GM13977 (cell line): ENCODE measurements at regions not wholly inside any gene's neighbourhood (a gene's known extent, or its start where the extent isn't known, plus 50 kb on each side); places are given as distances from the start of the nearest gene placed in this dataset.

Source experiments
- DNase-seq: peaks from one replicate; pipeline ENCODE4 v3.0.0; 2012; ENCODE audit warnings: low spot score
- in situ Hi-C: fragments of 300-500 bp; cut with MboI; formaldehyde crosslinking; loops from one replicate; pipeline ENCODE4 v1.12.0; 2022; ENCODE audit warnings: low sequenced_read_pairs, low pct_unique_long_range_greater_than_20kb, mixed read lengths, inconsistent platforms; ENCODE audit not compliant: unreplicated experiment
- TF ChIP-seq, protein P1 (sequence below): IDR thresholded peaks from 2 replicates; pipeline ENCODE4 v1.5.1; 2012; ENCODE audit warnings: mild to moderate bottlenecking, control low read depth; ENCODE audit not compliant: insufficient read depth; ENCODE audit errors: extremely low read depth, missing control alignments

GRCh38 chr5:135244620-135245021 is 154.4 kb downstream of the MACROH2A1 start:
- TF ChIP-seq, protein P1, sequence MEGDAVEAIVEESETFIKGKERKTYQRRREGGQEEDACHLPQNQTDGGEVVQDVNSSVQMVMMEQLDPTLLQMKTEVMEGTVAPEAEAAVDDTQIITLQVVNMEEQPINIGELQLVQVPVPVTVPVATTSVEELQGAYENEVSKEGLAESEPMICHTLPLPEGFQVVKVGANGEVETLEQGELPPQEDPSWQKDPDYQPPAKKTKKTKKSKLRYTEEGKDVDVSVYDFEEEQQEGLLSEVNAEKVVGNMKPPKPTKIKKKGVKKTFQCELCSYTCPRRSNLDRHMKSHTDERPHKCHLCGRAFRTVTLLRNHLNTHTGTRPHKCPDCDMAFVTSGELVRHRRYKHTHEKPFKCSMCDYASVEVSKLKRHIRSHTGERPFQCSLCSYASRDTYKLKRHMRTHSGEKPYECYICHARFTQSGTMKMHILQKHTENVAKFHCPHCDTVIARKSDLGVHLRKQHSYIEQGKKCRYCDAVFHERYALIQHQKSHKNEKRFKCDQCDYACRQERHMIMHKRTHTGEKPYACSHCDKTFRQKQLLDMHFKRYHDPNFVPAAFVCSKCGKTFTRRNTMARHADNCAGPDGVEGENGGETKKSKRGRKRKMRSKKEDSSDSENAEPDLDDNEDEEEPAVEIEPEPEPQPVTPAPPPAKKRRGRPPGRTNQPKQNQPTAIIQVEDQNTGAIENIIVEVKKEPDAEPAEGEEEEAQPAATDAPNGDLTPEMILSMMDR: no peak

GRCh38 chr5:135243556-135244285 is 155.3 kb downstream of the MACROH2A1 start:
- TF ChIP-seq, protein P1: no peak
- no peak for DNase-seq
- in situ Hi-C loops: no loop called here

More at GRCh38 chr5:135244620-135245021, 154.4 kb downstream of the MACROH2A1 start:
- in situ Hi-C loops: no loop called here
- DNase-seq: no peak

DNA sequence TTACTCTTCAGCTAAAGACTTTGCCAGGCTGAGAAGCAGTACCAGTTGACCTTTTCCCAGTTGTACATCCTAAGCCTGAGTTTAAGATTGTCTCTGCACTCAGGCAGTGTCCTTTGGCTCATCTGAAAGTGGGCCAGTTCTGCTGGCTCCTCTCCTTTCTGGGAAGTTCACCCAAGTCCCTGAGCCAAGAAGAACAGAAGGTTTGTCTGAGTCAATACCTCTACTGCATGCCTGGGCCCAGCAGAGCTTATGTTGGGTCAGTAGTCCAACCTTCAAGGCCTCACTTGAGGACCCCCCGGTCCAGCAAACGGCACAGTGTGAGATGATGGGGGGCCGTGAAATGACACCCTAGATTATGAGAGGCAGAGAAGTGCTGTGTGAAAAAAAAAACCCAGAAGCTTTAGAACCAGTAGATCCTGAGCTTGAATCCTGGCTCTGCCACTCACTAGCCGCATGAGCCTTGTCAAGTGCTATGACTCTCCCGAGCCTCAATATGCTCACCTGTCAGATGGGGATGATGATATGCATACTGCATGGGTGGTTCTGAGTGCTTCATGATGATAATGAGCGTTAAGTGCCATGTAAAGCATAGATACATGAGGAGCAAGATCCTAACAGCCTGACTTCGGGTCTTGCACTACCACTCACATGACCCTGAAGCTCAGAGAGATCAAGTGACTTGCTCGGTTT is 156.0 kb downstream of the MACROH2A1 start:
- TF ChIP-seq, protein P1: no peak
- DNase-seq: no peak
- in situ Hi-C loops: no loop called here

DNA sequence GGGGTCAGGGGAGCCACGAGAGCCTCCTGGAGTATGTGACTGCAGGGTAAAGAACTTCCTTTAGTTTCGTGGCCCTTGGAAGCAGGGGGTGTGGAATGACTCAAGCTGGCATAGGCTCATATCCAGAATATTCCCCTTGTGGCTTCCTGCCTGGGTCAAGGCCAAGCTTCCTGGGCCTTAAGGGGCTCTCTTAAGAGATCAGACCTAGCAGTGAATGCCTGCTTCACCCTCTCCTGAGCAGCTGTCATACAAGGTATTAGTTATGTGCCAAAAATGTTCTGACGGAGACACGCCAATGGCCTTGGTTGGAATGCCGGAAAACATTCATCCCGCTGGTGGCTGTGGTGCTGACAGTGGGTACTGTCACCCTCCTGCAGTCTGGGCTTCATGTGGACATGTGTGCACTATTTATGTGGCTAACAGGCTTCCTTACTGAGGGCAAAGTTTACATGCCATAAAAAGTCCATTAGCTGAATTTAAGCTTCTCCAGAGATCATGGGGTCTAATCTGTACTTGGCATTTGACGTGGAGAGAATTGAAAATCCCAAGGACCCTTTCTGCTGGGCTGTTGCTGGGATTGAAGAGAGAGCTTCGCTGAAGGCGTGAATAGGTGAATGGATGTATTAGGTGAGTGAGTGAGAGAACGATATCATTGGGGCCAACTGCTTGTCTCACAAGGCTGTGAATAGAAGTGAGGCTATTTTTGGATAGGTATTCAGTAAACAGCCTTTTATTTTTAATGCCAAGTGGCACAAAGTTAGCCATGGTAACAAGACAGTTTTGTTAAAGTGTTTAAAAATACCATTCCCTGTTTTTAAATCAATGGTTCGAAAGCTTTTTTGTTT is 156.8 kb downstream of the MACROH2A1 start:
- in situ Hi-C loops: no loop called here

GRCh38 chr5:135241536-135241935 is 157.5 kb downstream of the MACROH2A1 start:
- TF ChIP-seq, protein P1: no peak
- no peak for DNase-seq
- in situ Hi-C loops: no loop called here

More for the DNA sequence above, 156.8 kb downstream of the MACROH2A1 start:
- TF ChIP-seq, protein P1: no peak
- DNase-seq: no peak

- in situ Hi-C loops: no loop called here
- TF ChIP-seq, protein P1: no peak
- DNase-seq: no peak
These were observed 158.2 kb downstream of the MACROH2A1 start for GRCh38 chr5:135240781-135241360.
